Liver (tissue), 8 donors: ENCODE measurements at regions not wholly inside any gene's neighbourhood (a gene's known extent, or its start where the extent isn't known, plus 50 kb on each side); places are given as distances from the start of the nearest gene placed in this dataset.

Experiments
- DNase-seq: peaks from one replicate; pipeline ENCODE4 v3.0.0-alpha.2; 2017; ENCODE audit warnings: low spot score
- H3K27ac ChIP-seq, 2 donors: one replicate each; pipeline ENCODE4 v1.7.0; 2013; ENCODE audit warnings: inconsistent platforms in 2 of 2, low read length in 2 of 2, control low read depth in 1 of 2, low read depth in 1 of 2, mild to moderate bottlenecking in 1 of 2
- H3K27me3 ChIP-seq, 4 donors: one replicate each; pipeline versions ENCODE4 v1.6.1 to v1.7.0; 2013; ENCODE audit warnings: low read length in 3 of 4, inconsistent platforms in 1 of 4, mild to moderate bottlenecking in 1 of 4, moderate library complexity in 1 of 4; ENCODE audit not compliant: control insufficient read depth in 4 of 4, insufficient read depth in 4 of 4
- H3K36me3 ChIP-seq, 4 donors: one replicate each; pipeline versions ENCODE4 v1.6.1 to v1.7.0; 2013; ENCODE audit warnings: low read length in 3 of 4, mild to moderate bottlenecking in 3 of 4, low read depth in 1 of 4, moderate library complexity in 1 of 4; ENCODE audit not compliant: control insufficient read depth in 4 of 4, insufficient read depth in 3 of 4
- H3K4me1 ChIP-seq, 4 donors: one replicate each; pipeline versions ENCODE4 v1.6.1 to v1.7.0; 2013; ENCODE audit warnings: low read length in 3 of 4, mild to moderate bottlenecking in 3 of 4, moderate library complexity in 1 of 4; ENCODE audit not compliant: control insufficient read depth in 4 of 4, insufficient read depth in 4 of 4
- H3K4me3 ChIP-seq, 3 donors: one replicate each; pipeline versions ENCODE4 v1.6.1 to v1.7.0; 2013; ENCODE audit warnings: low read length in 3 of 3, control low read depth in 1 of 3, low read depth in 1 of 3, mild to moderate bottlenecking in 1 of 3
- H3K9ac ChIP-seq, 2 donors: one replicate each; pipeline ENCODE4 v1.7.0; 2013; ENCODE audit warnings: low read length in 2 of 2, mild to moderate bottlenecking in 2 of 2, moderate library complexity in 2 of 2, control low read depth in 1 of 2, low read depth in 1 of 2
- H3K9me3 ChIP-seq, 4 donors: one replicate each; pipeline versions ENCODE4 v1.6.1 to v1.7.0; 2013; ENCODE audit warnings: low read length in 3 of 4; ENCODE audit not compliant: control insufficient read depth in 4 of 4
- ATF3 ChIP-seq: IDR thresholded peaks from 2 replicates; pipeline ENCODE4 v1.6.1; 2016; ENCODE audit warnings: antibody characterized with exemption
- CTCF ChIP-seq: fragments of 150-350 bp; IDR thresholded peaks from 2 replicates; pipeline ENCODE4 v1.5.1; 2017; ENCODE audit warnings: improper control_type of control experiment, low read depth, low read length; ENCODE audit not compliant: missing input control
- EGR1 ChIP-seq, 2 donors: IDR thresholded peaks; 2 replicates each; pipeline ENCODE4 v1.6.1; 2016 to 2018; ENCODE audit warnings: antibody characterized with exemption in 2 of 2, low read depth in 2 of 2
- FOXA1 ChIP-seq: IDR thresholded peaks from 2 replicates; pipeline ENCODE4 v1.6.1; 2016; ENCODE audit warnings: antibody characterized with exemption
- FOXA2 ChIP-seq: IDR thresholded peaks from 2 replicates; pipeline ENCODE4 v1.6.1; 2016; ENCODE audit warnings: antibody characterized with exemption
- GABPA ChIP-seq, 2 donors: IDR thresholded peaks in 1 of 2; conservative IDR thresholded peaks in 1 of 2; 2 replicates each; pipeline ENCODE4 v1.6.1; 2016; ENCODE audit warnings: antibody characterized with exemption in 2 of 2, mild to moderate bottlenecking in 1 of 2, moderate library complexity in 1 of 2
- HNF4A ChIP-seq, 2 donors: conservative IDR thresholded peaks; 2 replicates each; pipeline ENCODE4 v1.6.1; 2016; ENCODE audit warnings: antibody characterized with exemption in 2 of 2, mild to moderate bottlenecking in 2 of 2
- HNF4G ChIP-seq: IDR thresholded peaks from 2 replicates; pipeline ENCODE4 v1.6.1; 2016; ENCODE audit warnings: antibody characterized with exemption
- JUND ChIP-seq, 2 donors: IDR thresholded peaks; 2 replicates each; pipeline ENCODE4 v1.6.1; 2016; ENCODE audit warnings: antibody characterized with exemption in 2 of 2
- NR2F2 ChIP-seq: IDR thresholded peaks from 2 replicates; pipeline ENCODE4 v1.6.1; 2016; ENCODE audit warnings: antibody characterized with exemption
- RAD21 ChIP-seq, 2 donors: IDR thresholded peaks; 2 replicates each; pipeline ENCODE4 v1.6.1; 2016; ENCODE audit warnings: antibody characterized with exemption in 2 of 2, mild to moderate bottlenecking in 2 of 2
- REST ChIP-seq: IDR thresholded peaks from 2 replicates; pipeline ENCODE4 v1.6.1; 2016; ENCODE audit warnings: antibody characterized with exemption, mild to moderate bottlenecking
- RXRA ChIP-seq, 2 donors: IDR thresholded peaks; 2 replicates each; pipeline ENCODE4 v1.6.1; 2017 to 2018; ENCODE audit warnings: antibody characterized with exemption in 2 of 2, mild to moderate bottlenecking in 1 of 2
- TAF1 ChIP-seq: conservative IDR thresholded peaks from 2 replicates; pipeline ENCODE4 v1.6.1; 2016; ENCODE audit warnings: antibody characterized with exemption, mild to moderate bottlenecking
- YY1 ChIP-seq: IDR thresholded peaks from 2 replicates; pipeline ENCODE4 v1.6.1; 2016; ENCODE audit warnings: antibody characterized with exemption, mild to moderate bottlenecking
- ZBTB33 ChIP-seq: IDR thresholded peaks from 2 replicates; pipeline ENCODE4 v1.6.1; 2016; ENCODE audit warnings: antibody characterized with exemption
- WGBS: extraction: QIAGEN DNeasy Blood & Tissue Kit; methylation state at CpG from one replicate; pipeline ENCODE4 v1.1.7; 2013; 5-methylcytosine and 5-hydroxymethylcytosine counted together
- donor health status: healthy.
- donor health status: healthy.
- donor health status: healthy.
- donor health status: healthy.
- donor health status: healthy.

- no peak for DNase-seq
- no peaks in the 10 kb centered on the region for H3K9me3 ChIP-seq
- no peaks in the 10 kb centered on the region for H3K4me1 ChIP-seq
- TF ChIP-seq YY1, result no peak
- TF ChIP-seq TAF1, result no peak
- no peak for TF ChIP-seq GABPA (IDR thresholded peaks at IDR 0.05 in 1 of 2, conservative IDR thresholded peaks at IDR 0.05 in 1 of 2)
- TF ChIP-seq ATF3, result no peak
- TF ChIP-seq REST, result no peak
- TF ChIP-seq CTCF, result no peak
- TF ChIP-seq FOXA1, result no peak
- H3K9ac ChIP-seq, result no peak overlapping the region
- H3K4me3 ChIP-seq, result no peak overlapping the region
- no peak overlapping the region for H3K27ac ChIP-seq
- H3K36me3 ChIP-seq, result no peaks in the 10 kb centered on the region
- WGBS, result 77% methylated on average over 35 of the region's 35 CpGs
- H3K27me3 ChIP-seq, result peaks cover 0 to 5% (median under 1%) of the 10 kb centered on the region in 4 donors
Measured at GRCh38 chr12:132403636-132404434, 74.4 kb upstream of the GALNT9 start.

GRCh38 chr12:132402831-132403416 is 73.5 kb upstream of the GALNT9 start:
- no peaks in the 10 kb centered on the region for H3K9me3 ChIP-seq
- no peaks in the 10 kb centered on the region for H3K36me3 ChIP-seq
- H3K4me1 ChIP-seq, result no peaks in the 10 kb centered on the region
- no peak overlapping the region for H3K9ac ChIP-seq
- 60% methylated on average over 23 of the region's 23 CpGs for WGBS
- no peak overlapping the region for H3K4me3 ChIP-seq
- H3K27ac ChIP-seq, result no peak overlapping the region
- peaks cover 0 to 5% (median 1%) of the 10 kb centered on the region in 4 donors for H3K27me3 ChIP-seq
- DNase-seq, result no peak
- TF ChIP-seq TAF1 (no peak), FOXA1 (no peak), HNF4A (conservative IDR thresholded peaks at IDR 0.05) (no peak), FOXA2 (no peak), HNF4G (no peak), JUND (IDR thresholded peaks at IDR 0.05) (no peak), ATF3 (no peak), NR2F2 (no peak), RXRA (IDR thresholded peaks at IDR 0.05) (no peak), CTCF (no peak), EGR1 (IDR thresholded peaks at IDR 0.05; ENCODE audit: low read depth in 2 of 2) (no peak), RAD21 (IDR thresholded peaks at IDR 0.05) (no peak), REST (no peak), ZBTB33 (no peak)
